Loucy (cell line): ENCODE measurements at regions not wholly inside any gene's neighbourhood (a gene's known extent, or its start where the extent isn't known, plus 50 kb on each side); places are given as distances from the start of the nearest gene placed in this dataset.

Experiments used
- H2AFZ ChIP-seq: fragments of 200-600 bp; sonication (generic); 2 replicates; pipeline ENCODE4 v1.6.0; 2016; ENCODE audit warnings: antibody characterized with exemption, mild to moderate bottlenecking, low read length, moderate library complexity
- H3F3A ChIP-seq: fragments of 200-600 bp; 2 replicates; pipeline ENCODE4 v1.6.0; 2016; ENCODE audit warnings: antibody characterized with exemption, low read depth, mild to moderate bottlenecking
- H3K27me3 ChIP-seq: fragments of 200-600 bp; sonication (generic); 2 replicates; pipeline ENCODE4 v1.6.1; 2014; ENCODE audit warnings: low read length, mild to moderate bottlenecking; ENCODE audit not compliant: insufficient read depth, poor library complexity, severe bottlenecking
- H3K36me3 ChIP-seq: fragments of 200-600 bp; sonication (generic); 2 replicates; pipeline ENCODE4 v1.6.1; 2016; ENCODE audit warnings: low read length; ENCODE audit not compliant: insufficient read depth
- H3K4me1 ChIP-seq: fragments of 200-600 bp; sonication (generic); 2 replicates; pipeline ENCODE4 v1.5.1; 2014; ENCODE audit warnings: low read length, mild to moderate bottlenecking; ENCODE audit not compliant: insufficient read depth, poor library complexity, severe bottlenecking
- H3K4me2 ChIP-seq: fragments of 200-600 bp; sonication (generic); 2 replicates; pipeline ENCODE4 v1.6.0; 2014; ENCODE audit warnings: antibody characterized with exemption, low read length, low read depth, mild to moderate bottlenecking; ENCODE audit not compliant: poor library complexity, severe bottlenecking
- H3K4me3 ChIP-seq: fragments of 200-600 bp; sonication (generic); 2 replicates; pipeline ENCODE4 v1.5.1; 2014; ENCODE audit warnings: low read length, mild to moderate bottlenecking, mixed read lengths; ENCODE audit not compliant: poor library complexity, severe bottlenecking
- H3K79me2 ChIP-seq: fragments of 200-600 bp; sonication (generic); 2 replicates; pipeline ENCODE4 v1.6.1; 2014; ENCODE audit warnings: low read length; ENCODE audit not compliant: insufficient read depth
- H3K9ac ChIP-seq: fragments of 200-600 bp; sonication (generic); 2 replicates; pipeline ENCODE4 v1.6.0; 2014; ENCODE audit warnings: mild to moderate bottlenecking, low read depth, low read length, moderate library complexity; ENCODE audit not compliant: poor library complexity, severe bottlenecking
- H3K9me2 ChIP-seq: fragments of 200-600 bp; sonication (generic); replicated peaks from 2 replicates; pipeline ENCODE4 v1.6.1; 2016; ENCODE audit warnings: low read depth, low read length, mixed read lengths
- H3K9me3 ChIP-seq: fragments of 200-600 bp; sonication (generic); 2 replicates; pipeline ENCODE4 v1.6.1; 2014; ENCODE audit warnings: mild to moderate bottlenecking, antibody characterized with exemption, low read length, low read depth; ENCODE audit not compliant: insufficient read depth
- H4K20me1 ChIP-seq: fragments of 200-600 bp; sonication (generic); 2 replicates; pipeline ENCODE4 v1.6.0; 2014; ENCODE audit warnings: antibody characterized with exemption, low read length, mild to moderate bottlenecking; ENCODE audit not compliant: insufficient read depth, poor library complexity, severe bottlenecking
- EZH2phosphoT487 ChIP-seq: fragments of 200-600 bp; IDR thresholded peaks from 2 replicates; pipeline ENCODE4 v1.6.1; 2018; ENCODE audit warnings: antibody characterized with exemption, mild to moderate bottlenecking, moderate library complexity, borderline replicate concordance
- TF ChIP-seq, protein P1 (sequence below): fragments of 200-600 bp; sonication (generic); conservative IDR thresholded peaks from 2 replicates; pipeline ENCODE4 v1.5.1; 2014; ENCODE audit warnings: mild to moderate bottlenecking, antibody characterized with exemption, low read length

DNA sequence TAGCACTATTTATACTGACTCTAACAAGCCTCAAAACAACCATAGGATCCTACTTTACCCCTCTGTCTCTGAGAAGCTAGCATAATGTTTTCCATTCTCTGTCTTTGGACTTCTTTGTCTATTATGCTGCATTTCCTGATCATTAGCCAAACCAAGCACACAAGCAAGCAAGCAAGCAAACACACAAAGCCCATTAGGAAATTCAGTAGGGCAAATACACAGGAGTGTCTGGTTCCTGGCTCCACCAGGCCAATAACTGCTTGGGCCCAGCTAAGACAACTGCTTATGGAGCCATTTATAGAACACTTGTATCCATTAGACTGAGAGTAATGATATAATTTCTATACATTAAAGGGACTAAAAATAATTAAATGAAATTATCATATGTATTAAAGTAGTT is 952.9 kb upstream of the EPHA7 start:
- Histone ChIP-seq H3K9ac (no peak overlapping the region), H3K27me3 (no peaks in the 10 kb centered on the region), H3K36me3 (no peaks in the 10 kb centered on the region), H3K4me1 (no peaks in the 10 kb centered on the region), H3K79me2 (no peaks in the 10 kb centered on the region), H3K4me2 (no peak overlapping the region), H3F3A (no peaks in the 10 kb centered on the region), H4K20me1 (no peaks in the 10 kb centered on the region), H2AFZ (no peak overlapping the region), H3K9me2 (no peaks in the 10 kb centered on the region), H3K9me3 (no peaks in the 10 kb centered on the region), H3K4me3 (no peak overlapping the region)
- no peak for TF ChIP-seq EZH2phosphoT487
- TF ChIP-seq, protein P1, sequence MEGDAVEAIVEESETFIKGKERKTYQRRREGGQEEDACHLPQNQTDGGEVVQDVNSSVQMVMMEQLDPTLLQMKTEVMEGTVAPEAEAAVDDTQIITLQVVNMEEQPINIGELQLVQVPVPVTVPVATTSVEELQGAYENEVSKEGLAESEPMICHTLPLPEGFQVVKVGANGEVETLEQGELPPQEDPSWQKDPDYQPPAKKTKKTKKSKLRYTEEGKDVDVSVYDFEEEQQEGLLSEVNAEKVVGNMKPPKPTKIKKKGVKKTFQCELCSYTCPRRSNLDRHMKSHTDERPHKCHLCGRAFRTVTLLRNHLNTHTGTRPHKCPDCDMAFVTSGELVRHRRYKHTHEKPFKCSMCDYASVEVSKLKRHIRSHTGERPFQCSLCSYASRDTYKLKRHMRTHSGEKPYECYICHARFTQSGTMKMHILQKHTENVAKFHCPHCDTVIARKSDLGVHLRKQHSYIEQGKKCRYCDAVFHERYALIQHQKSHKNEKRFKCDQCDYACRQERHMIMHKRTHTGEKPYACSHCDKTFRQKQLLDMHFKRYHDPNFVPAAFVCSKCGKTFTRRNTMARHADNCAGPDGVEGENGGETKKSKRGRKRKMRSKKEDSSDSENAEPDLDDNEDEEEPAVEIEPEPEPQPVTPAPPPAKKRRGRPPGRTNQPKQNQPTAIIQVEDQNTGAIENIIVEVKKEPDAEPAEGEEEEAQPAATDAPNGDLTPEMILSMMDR = no peak

DNA sequence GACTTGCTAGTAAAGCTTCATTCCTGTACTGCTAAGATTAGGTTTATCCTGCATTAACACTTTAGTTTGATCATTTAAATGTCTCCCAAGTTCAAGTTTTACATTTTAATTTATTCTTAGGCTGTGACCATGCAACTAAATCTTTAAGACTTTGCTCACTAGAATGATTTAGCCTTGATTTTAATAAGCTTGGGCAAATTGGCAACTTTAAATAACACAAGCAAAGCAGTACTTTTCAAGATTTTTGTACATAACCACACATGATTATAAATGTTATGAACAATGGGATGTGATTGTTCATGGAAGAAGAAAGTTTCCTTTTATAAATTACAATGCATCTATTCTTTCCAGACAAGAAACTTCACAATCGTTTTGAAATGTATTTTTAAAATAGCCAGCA is 948.0 kb upstream of the EPHA7 start:
- Histone ChIP-seq H3K4me2 (no peak overlapping the region), H3K9me3 (no peaks in the 10 kb centered on the region), H3F3A (no peaks in the 10 kb centered on the region), H3K27me3 (no peaks in the 10 kb centered on the region), H3K36me3 (no peaks in the 10 kb centered on the region), H3K9me2 (no peaks in the 10 kb centered on the region), H4K20me1 (no peaks in the 10 kb centered on the region), H3K4me3 (no peak overlapping the region), H3K79me2 (no peaks in the 10 kb centered on the region), H3K4me1 (no peaks in the 10 kb centered on the region), H3K9ac (no peak overlapping the region), H2AFZ (no peak overlapping the region)
- no peak for TF ChIP-seq EZH2phosphoT487
- TF ChIP-seq, protein P1 = no peak

DNA sequence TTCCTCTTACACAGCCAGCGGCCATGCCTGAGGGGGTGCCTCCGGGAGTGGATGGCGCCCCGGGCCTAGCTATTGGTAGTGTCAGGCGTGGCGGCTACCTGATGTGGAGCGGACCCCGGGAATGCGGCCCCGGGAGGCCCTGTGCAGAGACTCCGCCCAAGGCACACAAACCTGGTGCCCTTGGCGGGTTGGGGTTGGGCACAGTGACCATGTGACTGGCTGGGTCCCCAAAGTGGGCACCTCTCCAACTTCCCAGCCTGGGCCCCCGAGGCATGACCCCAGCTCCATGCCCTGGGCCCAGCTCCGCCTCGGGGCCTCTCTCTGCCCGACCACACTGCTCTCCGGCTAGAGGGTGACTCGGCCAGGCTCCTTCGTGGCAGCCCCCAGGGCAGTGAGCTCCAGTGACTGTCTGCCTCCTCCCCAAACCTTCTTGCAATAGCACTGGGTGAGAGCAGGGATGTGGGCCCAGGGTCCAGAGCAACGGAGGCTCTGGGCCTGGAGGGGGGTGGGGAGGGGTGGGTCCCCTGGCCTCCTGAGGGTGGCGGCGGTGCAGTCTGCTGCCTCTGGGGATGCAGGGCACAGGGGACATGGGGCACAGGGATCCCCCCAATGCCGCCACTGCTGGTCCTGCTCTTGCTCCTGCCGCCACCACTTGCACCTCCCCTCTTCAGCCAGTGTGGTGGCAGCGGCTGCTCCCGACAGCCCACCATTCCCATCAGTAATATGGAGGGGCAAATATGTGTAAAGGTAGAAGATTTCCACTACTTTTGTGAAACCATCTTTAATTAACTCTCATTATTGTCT is 942.9 kb upstream of the EPHA7 start:
- H3K79me2 ChIP-seq = no peaks in the 10 kb centered on the region
- no peaks in the 10 kb centered on the region for H3K27me3 ChIP-seq
- no peak overlapping the region for H3K4me2 ChIP-seq
- H3K9me3 ChIP-seq = no peaks in the 10 kb centered on the region
- H3K9me2 ChIP-seq = no peaks in the 10 kb centered on the region
- H4K20me1 ChIP-seq = no peaks in the 10 kb centered on the region
- TF ChIP-seq, protein P1 = no peak
- TF ChIP-seq EZH2phosphoT487 = no peak
- no peak overlapping the region for H3K4me3 ChIP-seq
- H3K36me3 ChIP-seq = no peaks in the 10 kb centered on the region
- H2AFZ ChIP-seq = no peak overlapping the region
- no peaks in the 10 kb centered on the region for H3K4me1 ChIP-seq
- H3K9ac ChIP-seq = no peak overlapping the region
- no peaks in the 10 kb centered on the region for H3F3A ChIP-seq
